Urinary bladder (tissue), 3 donors: ENCODE measurements at regions not wholly inside any gene's neighbourhood (a gene's known extent, or its start where the extent isn't known, plus 50 kb on each side); places are given as distances from the start of the nearest gene placed in this dataset.
"Not testable (repeated sequence)": the region's sequence is repeated elsewhere in the genome, so short reads cannot be mapped to it uniquely, and the experiment has no call there.

ENCODE experiments used
- DNase-seq: peaks from one replicate; pipeline ENCODE4 v3.0.0-alpha.2; 2015; ENCODE audit errors: extremely low spot score
- H3K27ac ChIP-seq: one replicate; pipeline ENCODE4 v1.5.1; 2013; ENCODE audit warnings: low read depth, mild to moderate bottlenecking, moderate library complexity
- H3K36me3 ChIP-seq: one replicate; pipeline ENCODE4 v1.6.1; 2013; ENCODE audit warnings: mild to moderate bottlenecking, moderate library complexity; ENCODE audit not compliant: insufficient read depth
- H3K4me1 ChIP-seq: one replicate; pipeline ENCODE4 v1.6.1; 2013; ENCODE audit warnings: mild to moderate bottlenecking, moderate library complexity; ENCODE audit not compliant: insufficient read depth
- H3K4me3 ChIP-seq: one replicate; pipeline ENCODE4 v1.5.1; 2013; ENCODE audit warnings: low read depth, low read length
- WGBS: extraction: QIAGEN DNeasy Blood & Tissue Kit; methylation state at CpG from one replicate; pipeline ENCODE4 v1.1.7; 2013; 5-methylcytosine and 5-hydroxymethylcytosine counted together
- donor health status: healthy with polysubstance abuse.
- donor health status: healthy.

DNA sequence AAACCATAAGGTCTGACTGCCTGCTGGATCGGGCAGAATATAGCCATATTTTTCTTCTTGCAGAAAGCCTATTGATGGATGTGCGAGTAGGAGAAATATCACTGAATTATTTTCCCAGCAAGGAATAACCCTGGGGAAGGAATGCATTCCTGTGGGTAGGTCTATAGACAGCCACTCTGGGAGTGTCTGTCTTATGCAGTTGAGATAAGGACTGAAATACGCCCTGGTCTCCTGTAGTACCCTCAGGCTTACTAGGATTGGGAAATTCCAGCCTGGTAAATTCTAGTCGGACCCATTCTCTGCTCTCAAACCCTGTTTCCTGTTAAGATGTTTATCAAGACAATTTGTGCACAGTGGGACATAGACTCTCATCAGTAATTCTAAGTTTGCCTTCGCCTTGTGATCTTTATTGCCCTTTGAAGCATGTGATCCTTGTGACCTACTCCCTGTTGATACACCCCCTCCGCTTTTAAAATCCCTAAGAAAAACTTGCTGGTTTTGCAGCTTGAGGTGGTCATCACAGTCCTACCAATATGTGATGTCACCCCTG, 506.3 kb downstream of the SOX11 start:
- H3K4me3 ChIP-seq, H3K36me3 ChIP-seq, H3K4me1 ChIP-seq, DNase-seq, H3K27ac ChIP-seq: not testable (repeated sequence)
- WGBS, result 85% methylated on average over 6 of the region's 6 CpGs

DNA sequence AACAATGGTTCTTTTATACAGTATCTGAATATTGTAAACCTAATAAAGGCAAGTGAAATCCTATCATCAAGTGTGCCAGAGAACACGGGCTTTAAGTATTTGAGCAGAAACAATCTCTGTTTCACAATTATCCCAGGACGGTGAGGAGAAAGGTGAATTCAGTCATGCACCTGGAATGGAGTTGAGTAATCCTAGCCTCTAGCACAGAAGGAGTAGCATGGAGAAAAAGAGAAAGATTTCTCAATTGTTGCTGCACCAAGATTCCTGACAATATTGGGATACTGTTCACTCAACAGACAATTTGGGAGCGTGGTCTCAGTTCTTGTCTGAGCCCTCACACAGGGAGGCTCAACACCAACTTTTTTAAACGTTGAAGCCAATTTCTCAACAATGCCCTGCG, 510.6 kb downstream of the SOX11 start:
- no peak overlapping the region for H3K27ac ChIP-seq
- H3K4me3 ChIP-seq, result no peak overlapping the region
- no peaks in the 10 kb centered on the region for H3K36me3 ChIP-seq
- WGBS, result 60% methylated on average over 5 of the region's 5 CpGs
- DNase-seq, result no peak
- H3K4me1 ChIP-seq, result no peaks in the 10 kb centered on the region

DNA sequence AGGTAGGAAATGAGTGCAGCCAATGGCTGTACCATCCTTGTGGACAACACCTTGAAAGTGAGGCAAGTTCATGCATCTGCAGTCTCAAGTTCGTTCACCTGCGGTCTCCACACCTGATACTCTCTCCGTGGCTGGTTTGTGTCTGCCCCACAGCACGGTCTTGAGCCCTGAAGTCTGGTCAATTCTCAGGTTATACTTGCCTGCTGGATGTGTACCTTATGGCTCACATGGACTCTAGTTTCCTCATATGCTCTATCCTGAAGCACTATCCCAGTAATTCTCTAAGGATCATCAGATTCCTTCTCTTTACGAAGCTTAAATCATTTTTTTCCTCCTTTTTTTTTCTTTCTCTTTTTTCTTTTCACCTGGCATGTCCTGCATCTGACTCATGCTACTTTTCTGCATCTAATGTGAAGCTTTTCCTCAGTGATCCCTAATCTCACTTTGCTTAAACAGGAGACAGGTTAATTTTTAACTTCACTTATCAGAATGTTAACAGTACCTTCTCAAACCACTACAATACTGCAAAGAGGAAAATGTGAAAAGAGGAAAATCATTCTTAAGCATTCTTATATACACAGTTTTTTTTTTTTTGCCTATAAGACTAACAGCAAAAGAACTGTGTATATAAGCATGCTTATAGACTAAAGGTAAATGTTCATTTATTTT, 511.2 kb downstream of the SOX11 start:
- Histone ChIP-seq H3K4me3 (no peak overlapping the region), H3K4me1 (no peaks in the 10 kb centered on the region), H3K27ac (no peak overlapping the region), H3K36me3 (no peaks in the 10 kb centered on the region)
- no peak for DNase-seq
- WGBS, result 86% methylated on average over 5 of the region's 5 CpGs

DNA sequence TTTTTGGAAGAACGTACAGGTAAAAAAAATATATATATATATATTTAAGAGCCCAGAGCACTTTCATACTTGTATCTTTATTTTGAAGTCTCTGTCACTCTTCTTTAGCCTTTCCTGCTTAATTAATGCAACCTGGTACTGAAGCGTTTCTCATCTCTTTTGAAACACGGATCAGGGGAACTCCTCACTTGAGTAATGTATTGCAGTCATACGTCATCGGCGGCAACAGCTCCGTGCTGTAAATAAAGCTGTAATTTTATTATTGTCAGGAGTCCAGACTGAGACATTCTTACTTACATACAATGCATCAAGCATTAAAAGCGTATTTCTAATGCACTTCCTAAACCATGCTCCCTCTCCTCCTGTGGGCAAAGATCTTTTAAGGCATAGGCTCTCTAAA, 514.7 kb downstream of the SOX11 start:
- H3K36me3 ChIP-seq, result no peaks in the 10 kb centered on the region
- H3K4me3 ChIP-seq, result no peak overlapping the region
- no peak overlapping the region for H3K27ac ChIP-seq
- no peaks in the 10 kb centered on the region for H3K4me1 ChIP-seq
- DNase-seq, result no peak
- 79% methylated on average over 8 of the region's 8 CpGs for WGBS

DNA sequence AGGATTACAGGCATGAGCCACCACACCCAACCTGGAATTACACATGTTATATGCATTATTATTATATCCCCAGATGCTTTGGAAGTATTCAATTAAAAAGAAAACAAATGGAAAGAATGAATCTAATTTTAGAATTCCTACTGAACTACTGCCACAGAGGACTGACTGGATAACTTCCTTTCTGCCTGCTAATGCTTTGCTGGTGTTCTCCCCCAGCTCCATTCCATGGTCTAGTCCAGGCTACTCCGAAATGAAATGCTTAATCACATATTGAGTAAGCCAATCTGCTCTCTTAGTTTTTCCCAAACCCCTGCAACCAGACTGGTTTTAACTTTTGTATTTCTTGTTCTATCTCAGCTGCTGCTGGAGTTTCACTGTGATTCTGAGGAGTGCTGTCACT, 519.1 kb downstream of the SOX11 start:
- DNase-seq, result no peak
- WGBS, result 71% methylated on average over 1 of the region's 1 CpG
- Histone ChIP-seq H3K36me3 (no peaks in the 10 kb centered on the region), H3K27ac (no peak overlapping the region), H3K4me1 (no peaks in the 10 kb centered on the region), H3K4me3 (no peak overlapping the region)

DNA sequence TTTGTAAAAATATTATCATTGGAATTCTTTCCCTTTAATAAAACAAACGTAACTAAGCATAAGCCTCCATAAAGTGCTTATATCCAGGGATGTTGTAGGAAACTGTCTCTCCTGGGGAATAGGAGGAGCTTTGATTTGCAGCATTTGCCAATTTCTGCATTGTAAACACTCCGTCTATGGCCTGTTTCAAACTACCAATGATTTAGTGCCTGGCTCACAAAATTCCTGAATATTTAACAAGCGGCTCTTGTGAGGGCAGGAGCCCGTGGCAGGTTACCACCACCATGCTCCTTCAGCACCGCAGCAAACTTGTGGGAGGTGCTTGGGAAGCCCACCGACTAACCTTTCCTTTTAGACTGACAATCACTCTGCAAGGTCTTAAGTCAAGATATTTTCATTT, 520.3 kb downstream of the SOX11 start:
- no peaks in the 10 kb centered on the region for H3K36me3 ChIP-seq
- 22% methylated on average over 6 of the region's 6 CpGs for WGBS
- DNase-seq, result no peak
- H3K27ac ChIP-seq, result no peak overlapping the region
- H3K4me1 ChIP-seq, result no peaks in the 10 kb centered on the region
- no peak overlapping the region for H3K4me3 ChIP-seq

DNA sequence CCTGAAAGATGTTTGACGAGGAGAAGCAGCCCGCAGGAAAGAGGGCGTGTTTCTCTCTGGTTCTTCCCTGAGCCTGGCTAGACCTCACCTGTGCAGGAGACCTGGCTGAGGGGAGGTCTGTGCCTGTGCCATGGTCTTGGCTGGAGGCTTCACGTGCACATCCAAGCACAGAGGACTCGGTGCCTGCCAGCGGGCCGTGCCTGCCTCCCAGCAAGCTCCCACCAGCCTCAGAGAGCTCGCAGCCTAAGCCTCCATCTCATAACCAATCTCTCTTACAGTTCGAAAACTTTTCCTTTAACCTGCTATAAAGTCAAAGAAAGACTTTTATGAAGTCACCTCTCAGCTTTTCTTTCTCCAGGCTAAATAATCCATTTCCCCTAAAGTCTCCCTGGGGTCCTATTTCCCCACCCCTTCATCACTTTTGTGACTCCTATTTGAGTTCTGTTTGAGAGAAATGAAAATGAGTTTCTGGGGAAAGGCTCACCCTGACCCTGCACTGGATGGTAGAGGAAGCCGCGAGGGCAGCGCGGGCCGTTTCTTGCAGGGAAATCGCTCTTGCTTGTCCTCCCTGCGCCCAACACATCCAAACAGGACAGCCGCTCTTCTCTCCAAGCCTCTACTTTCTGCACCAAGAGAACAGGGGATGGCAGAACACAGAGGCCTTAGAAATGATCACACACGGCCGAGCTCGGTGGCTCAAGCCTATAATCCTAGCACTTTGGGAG, 521.0 kb downstream of the SOX11 start:
- Histone ChIP-seq H3K4me1 (no peaks in the 10 kb centered on the region), H3K4me3 (no peak overlapping the region), H3K27ac (no peak overlapping the region), H3K36me3 (no peaks in the 10 kb centered on the region)
- no peak for DNase-seq
- WGBS, result 90% methylated on average over 20 of the region's 20 CpGs

DNA sequence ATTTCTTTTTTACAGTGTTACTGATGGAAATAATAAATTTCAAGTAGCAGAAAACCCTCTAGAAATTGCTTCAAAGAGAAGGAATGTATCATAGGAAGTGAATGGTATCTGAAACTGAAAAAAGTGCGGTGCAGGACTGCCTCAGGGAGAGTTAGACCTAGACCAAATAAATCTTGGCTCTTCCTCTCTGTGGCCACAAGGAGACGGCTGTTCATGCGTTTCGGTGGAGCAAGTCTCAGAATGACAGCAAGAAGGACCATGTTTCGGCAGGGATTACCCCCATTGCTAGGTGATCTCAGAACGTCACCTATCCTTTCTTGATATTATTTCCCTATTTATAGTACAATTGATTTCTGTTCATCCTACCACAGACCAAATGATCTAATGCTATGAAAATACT, 522.3 kb downstream of the SOX11 start:
- Histone ChIP-seq H3K36me3 (no peaks in the 10 kb centered on the region), H3K4me1 (no peaks in the 10 kb centered on the region), H3K27ac (no peak overlapping the region), H3K4me3 (no peak overlapping the region)
- DNase-seq, result no peak
- WGBS, result 80% methylated on average over 6 of the region's 6 CpGs

DNA sequence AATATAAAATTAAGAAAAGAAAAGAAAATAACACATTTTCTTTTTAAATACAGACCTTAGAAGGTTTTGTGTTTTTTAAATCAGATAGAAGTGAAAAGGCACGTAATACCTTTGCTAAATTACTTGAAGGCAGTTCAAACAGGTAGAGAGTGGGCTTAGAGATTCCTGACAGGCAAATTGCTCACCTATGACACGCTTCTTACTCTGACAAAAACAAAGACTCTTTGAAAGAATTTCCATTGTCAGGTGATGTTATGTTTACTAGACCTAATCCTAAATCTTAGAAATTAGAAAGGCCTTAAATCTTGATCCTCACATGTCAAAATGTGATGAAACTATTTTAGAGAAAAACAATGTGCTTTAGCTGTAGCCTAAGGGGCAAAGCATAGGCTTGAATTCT, 522.9 kb downstream of the SOX11 start:
- DNase-seq, result no peak
- 87% methylated on average over 2 of the region's 2 CpGs for WGBS
- Histone ChIP-seq H3K4me3 (no peak overlapping the region), H3K36me3 (no peaks in the 10 kb centered on the region), H3K27ac (no peak overlapping the region), H3K4me1 (no peaks in the 10 kb centered on the region)

DNA sequence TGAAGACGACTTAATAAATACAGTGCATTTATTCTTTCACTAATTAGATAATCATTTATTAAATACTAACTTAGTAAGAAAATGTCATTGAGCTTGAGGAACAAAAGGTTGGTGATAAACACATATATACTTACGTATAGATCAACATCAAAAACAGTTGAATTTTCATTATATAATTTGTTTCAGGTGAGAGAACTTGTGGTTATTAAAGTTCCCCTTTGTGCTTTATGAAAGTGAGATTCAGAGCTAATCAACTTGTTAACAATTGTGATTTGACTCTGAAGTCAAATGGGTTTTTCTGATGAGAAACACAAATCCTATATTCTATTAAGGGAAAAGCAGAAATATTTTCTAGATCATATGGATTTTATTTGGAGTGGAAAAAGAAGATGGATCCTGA, 524.0 kb downstream of the SOX11 start:
- Histone ChIP-seq H3K36me3 (no peaks in the 10 kb centered on the region), H3K4me1 (no peaks in the 10 kb centered on the region), H3K4me3 (no peak overlapping the region), H3K27ac (no peak overlapping the region)
- DNase-seq, result no peak
- 76% methylated on average over 2 of the region's 2 CpGs for WGBS

DNA sequence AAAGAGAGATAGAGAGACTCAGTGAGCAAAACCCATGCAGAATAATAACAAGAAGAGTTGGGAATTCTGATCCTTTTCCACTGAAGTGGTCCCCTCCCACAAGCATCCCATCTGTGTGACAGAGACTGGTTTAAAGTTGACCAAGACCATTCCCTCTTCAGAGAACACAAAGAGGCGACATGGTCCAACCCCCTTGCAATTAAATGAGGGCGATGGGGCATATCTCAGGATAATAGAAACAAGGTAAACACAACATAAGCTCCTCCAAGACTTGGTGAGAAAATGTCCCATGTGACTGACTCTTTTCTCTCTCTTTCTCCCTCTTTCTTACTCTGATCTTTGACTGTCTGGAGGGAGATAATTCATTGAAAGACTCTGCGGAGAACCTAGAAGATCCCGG, 526.7 kb downstream of the SOX11 start:
- H3K27ac ChIP-seq, result no peak overlapping the region
- 94% methylated on average over 4 of the region's 4 CpGs for WGBS
- no peak for DNase-seq
- no peaks in the 10 kb centered on the region for H3K36me3 ChIP-seq
- no peaks in the 10 kb centered on the region for H3K4me1 ChIP-seq
- no peak overlapping the region for H3K4me3 ChIP-seq

DNA sequence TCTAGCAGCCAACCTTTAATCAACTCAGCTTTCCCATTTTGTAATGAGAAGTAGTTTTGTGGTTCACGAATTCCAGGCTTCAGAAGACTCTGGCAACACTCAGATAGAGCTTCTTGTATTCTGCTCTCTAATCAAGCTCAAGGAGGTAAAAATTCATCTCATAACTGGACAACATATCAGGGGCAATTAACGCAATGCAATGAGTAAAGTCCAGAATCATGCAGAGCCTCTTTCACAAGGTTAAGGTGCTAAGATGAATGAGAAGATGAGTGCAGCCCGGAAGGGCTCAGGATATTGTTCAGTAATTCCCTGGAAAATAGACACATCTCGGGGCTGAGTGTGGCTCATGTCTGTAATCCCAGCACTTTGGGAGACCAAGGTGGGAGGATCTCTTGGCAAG, 527.7 kb downstream of the SOX11 start:
- WGBS, result 77% methylated on average over 4 of the region's 4 CpGs

DNA sequence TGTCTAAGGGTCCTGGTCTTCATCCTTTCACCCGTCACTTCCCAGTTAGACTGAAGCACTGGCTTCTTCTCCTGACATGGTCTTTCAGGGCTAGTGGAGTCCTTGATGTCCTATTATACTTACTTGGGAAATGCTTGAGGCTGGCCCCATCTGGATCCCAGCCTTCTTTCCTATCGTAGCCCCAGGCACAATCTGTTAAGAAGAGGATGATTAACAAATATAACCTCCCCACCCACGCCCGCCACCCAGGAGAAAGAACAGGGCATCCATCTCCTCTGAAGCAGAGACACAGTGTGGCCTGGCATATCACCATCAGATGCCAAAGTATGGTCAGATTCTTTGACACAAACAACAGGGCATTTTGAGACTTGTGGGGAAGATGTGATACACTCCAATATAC, 530.1 kb downstream of the SOX11 start:
- H3K27ac ChIP-seq, result no peak overlapping the region

More for the DNA sequence above, 527.7 kb downstream of the SOX11 start:
- Histone ChIP-seq H3K36me3 (no peaks in the 10 kb centered on the region), H3K27ac (no peak overlapping the region), H3K4me1 (no peaks in the 10 kb centered on the region), H3K4me3 (no peak overlapping the region)
- DNase-seq, result no peak

DNA sequence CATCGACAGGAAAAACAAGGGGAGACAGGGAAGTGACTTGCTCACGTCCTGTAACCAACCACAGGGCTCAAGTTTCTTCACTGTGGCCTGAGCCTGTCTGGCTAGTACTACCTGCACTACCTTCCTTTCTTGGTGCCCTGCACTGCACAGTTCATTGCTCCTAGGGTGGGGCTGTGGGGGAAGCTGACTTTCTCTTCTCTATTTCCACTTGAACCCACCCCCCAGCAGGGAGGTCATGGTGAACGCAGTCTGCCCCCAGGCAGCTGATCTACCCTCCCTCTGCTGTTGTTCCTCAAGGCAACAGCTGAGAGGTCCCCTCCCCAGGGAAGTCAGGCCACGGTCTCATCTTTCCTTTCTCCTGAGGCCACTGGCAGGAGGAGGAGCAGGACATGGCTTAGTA, 532.1 kb downstream of the SOX11 start:
- 61% methylated on average over 4 of the region's 4 CpGs for WGBS
- H3K36me3 ChIP-seq, result no peaks in the 10 kb centered on the region
- no peak overlapping the region for H3K27ac ChIP-seq
- no peak overlapping the region for H3K4me3 ChIP-seq
- no peaks in the 10 kb centered on the region for H3K4me1 ChIP-seq
- no peak for DNase-seq

More for the DNA sequence above, 530.1 kb downstream of the SOX11 start:
- H3K4me3 ChIP-seq, result no peak overlapping the region
- no peak for DNase-seq
- H3K36me3 ChIP-seq, result no peaks in the 10 kb centered on the region
- H3K4me1 ChIP-seq, result no peaks in the 10 kb centered on the region
- 84% methylated on average over 4 of the region's 4 CpGs for WGBS
